ENCODE measurements at regions not wholly inside any gene's neighbourhood (a gene's known extent, or its start where the extent isn't known, plus 50 kb on each side); places are given as distances from the start of the nearest gene placed in this dataset.

DNA sequence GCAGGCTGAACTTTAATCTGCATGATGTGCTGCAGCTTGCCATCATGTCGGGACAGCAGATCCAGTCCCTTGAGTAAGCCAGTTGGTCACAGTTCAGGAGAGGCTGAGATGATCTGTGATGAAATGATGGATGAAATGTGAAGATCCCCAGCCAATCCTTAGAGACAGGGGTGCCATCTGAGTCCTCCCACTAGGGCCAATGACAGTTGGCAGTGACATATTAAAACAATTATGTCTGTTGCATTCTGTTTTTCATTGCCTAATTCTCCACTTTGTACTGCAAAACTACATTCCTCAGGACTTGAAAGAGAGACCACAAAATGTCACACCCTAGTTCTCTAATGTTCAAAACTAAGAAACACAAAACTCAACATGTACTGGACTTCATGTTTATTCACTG is 66.3 kb upstream of the CAV2 start:
- TF ChIP-seq CBFB (IDR thresholded peaks at IDR 0.05; ENCODE audit: low read depth) (no peak), POLR2A (IDR thresholded peaks at IDR 0.05; ENCODE audit: low read depth, low read length) (no peak), SP1 (IDR thresholded peaks at IDR 0.05; ENCODE audit: low read depth, low read length) (no peak), NR2F1 (conservative IDR thresholded peaks at IDR 0.05) (no peak), ZNF274 (IDR thresholded peaks at IDR 0.05; ENCODE audit: insufficient read depth, insufficient read length) (no peak), RAD21 (IDR thresholded peaks at IDR 0.05; ENCODE audit: insufficient read depth, low read depth, low read length) (no peak), SREBF1 (IDR thresholded peaks at IDR 0.05; ENCODE audit: low read length) (no peak), NR2C1 (IDR thresholded peaks at IDR 0.05) (no peak)
- TF ChIP-seq, protein P1, sequence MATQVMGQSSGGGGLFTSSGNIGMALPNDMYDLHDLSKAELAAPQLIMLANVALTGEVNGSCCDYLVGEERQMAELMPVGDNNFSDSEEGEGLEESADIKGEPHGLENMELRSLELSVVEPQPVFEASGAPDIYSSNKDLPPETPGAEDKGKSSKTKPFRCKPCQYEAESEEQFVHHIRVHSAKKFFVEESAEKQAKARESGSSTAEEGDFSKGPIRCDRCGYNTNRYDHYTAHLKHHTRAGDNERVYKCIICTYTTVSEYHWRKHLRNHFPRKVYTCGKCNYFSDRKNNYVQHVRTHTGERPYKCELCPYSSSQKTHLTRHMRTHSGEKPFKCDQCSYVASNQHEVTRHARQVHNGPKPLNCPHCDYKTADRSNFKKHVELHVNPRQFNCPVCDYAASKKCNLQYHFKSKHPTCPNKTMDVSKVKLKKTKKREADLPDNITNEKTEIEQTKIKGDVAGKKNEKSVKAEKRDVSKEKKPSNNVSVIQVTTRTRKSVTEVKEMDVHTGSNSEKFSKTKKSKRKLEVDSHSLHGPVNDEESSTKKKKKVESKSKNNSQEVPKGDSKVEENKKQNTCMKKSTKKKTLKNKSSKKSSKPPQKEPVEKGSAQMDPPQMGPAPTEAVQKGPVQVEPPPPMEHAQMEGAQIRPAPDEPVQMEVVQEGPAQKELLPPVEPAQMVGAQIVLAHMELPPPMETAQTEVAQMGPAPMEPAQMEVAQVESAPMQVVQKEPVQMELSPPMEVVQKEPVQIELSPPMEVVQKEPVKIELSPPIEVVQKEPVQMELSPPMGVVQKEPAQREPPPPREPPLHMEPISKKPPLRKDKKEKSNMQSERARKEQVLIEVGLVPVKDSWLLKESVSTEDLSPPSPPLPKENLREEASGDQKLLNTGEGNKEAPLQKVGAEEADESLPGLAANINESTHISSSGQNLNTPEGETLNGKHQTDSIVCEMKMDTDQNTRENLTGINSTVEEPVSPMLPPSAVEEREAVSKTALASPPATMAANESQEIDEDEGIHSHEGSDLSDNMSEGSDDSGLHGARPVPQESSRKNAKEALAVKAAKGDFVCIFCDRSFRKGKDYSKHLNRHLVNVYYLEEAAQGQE (IDR thresholded peaks at IDR 0.05; ENCODE audit: low read depth, low read length) = no peak
- TF ChIP-seq, protein P2, sequence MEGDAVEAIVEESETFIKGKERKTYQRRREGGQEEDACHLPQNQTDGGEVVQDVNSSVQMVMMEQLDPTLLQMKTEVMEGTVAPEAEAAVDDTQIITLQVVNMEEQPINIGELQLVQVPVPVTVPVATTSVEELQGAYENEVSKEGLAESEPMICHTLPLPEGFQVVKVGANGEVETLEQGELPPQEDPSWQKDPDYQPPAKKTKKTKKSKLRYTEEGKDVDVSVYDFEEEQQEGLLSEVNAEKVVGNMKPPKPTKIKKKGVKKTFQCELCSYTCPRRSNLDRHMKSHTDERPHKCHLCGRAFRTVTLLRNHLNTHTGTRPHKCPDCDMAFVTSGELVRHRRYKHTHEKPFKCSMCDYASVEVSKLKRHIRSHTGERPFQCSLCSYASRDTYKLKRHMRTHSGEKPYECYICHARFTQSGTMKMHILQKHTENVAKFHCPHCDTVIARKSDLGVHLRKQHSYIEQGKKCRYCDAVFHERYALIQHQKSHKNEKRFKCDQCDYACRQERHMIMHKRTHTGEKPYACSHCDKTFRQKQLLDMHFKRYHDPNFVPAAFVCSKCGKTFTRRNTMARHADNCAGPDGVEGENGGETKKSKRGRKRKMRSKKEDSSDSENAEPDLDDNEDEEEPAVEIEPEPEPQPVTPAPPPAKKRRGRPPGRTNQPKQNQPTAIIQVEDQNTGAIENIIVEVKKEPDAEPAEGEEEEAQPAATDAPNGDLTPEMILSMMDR (IDR thresholded peaks at IDR 0.05 in 2 of 3, conservative IDR thresholded peaks at IDR 0.05 in 1 of 3; ENCODE audit: control insufficient read depth in 2 of 3, extremely low read depth in 1 of 3, insufficient read depth in 1 of 3, low read depth in 3 of 3, low read length in 3 of 3) = no peak
